Dedifferentiated amniotic fluid mesenchymal stem cell (primary cell): ENCODE measurements at regions not wholly inside any gene's neighbourhood (a gene's known extent, or its start where the extent isn't known, plus 50 kb on each side); places are given as distances from the start of the nearest gene placed in this dataset.
"Not testable (repeated sequence)": the region's sequence is repeated elsewhere in the genome, so short reads cannot be mapped to it uniquely, and the experiment has no call there.

Source experiments
- DNase-seq: peaks from one replicate; pipeline ENCODE4 v3.0.0-alpha.2; 2016; ENCODE audit errors: extremely low spot score

GRCh38 chr20:57103146-57103800 is 163.2 kb downstream of the BMP7 start:
- no peak for DNase-seq

GRCh38 chr20:57104113-57104512 is 162.3 kb downstream of the BMP7 start:
- DNase-seq: no peak

DNA sequence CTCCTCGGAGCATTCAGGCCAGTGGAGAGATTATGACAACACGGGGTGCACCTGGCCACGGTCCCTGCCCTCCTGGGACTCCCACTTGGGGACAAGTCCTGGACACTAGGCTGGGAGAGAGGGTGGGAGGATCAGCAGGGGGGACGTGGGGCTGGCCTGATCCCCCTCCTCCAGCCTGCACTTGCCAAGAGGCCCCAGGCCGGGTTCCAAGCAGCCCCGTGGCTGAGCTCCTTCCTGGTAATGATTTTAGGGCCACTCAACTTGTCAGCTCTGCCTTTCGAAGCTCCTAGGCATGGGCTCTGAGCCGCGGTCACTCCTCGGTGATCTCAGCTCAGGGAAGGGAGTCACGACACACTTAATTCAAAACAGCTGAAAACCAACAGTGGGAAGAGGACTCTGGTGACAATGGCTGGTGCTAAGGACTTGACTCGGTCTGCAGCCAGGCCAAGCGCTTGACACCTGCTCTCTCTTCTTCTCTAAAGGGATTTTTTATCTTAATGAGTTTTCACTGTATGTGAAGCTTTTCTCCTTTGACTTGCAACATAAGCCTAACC is 161.7 kb downstream of the BMP7 start:
- DNase-seq: no peak

GRCh38 chr20:57106030-57106682 is 160.3 kb downstream of the BMP7 start:
- no peak for DNase-seq

DNA sequence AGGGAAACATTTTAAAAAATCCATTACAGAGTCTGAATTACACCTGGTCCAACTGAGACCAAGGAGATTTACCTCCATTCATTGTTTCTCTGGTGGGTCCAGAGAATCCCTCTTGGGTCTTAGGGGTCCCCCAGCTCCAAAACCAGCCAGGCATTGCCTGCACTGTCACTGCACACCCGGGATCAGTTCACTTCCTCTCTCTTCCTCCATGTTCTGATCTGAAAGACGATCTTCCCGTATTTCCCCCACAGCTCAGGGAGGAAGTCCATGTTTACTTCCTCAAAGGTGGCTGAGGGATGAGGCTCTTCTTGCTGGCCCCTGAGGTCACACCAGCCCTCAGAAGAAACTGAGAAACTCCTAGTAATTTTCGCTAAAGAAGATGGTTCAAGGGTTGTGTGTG is 159.7 kb downstream of the BMP7 start:
- DNase-seq: no peak

DNA sequence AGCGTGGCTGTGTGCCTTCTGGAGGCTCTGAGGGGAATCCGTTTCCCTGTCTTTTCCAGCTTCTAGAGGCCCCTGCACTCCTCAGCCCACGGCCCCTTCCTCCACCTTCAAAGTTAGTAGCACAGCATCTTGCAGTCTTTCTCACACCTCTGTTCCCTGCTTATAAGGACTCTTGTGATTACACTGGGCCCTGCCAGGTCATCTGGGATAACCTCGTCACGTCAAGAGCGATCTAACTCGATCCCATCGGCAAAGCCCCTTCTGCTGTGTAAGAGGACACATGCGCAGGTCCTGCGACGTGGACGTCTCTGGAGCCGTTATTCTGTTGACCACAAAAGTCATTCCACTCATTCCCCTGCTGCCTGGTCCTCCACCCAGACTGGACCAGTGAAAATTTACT is 159.2 kb downstream of the BMP7 start:
- DNase-seq: no peak

DNA sequence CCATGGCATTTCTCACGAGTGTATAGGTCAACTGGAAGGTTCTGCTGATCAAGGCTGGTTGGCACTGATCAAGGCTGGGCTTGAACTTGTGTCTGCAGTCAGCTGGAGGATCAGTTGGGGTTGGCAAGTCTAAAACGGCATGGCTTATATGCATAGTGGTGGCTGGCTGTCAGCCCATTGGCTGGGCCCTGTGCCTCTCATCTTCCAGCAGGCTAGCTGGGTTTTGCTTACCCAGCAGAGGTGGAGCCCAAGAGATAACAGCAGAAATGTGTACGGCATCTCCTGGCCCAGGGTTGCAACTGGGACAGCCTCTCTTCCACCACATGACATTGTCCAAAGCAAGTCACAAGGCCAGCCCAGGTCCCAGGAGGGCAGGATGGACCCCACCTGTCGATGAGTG is 158.2 kb downstream of the BMP7 start:
- no peak for DNase-seq

DNA sequence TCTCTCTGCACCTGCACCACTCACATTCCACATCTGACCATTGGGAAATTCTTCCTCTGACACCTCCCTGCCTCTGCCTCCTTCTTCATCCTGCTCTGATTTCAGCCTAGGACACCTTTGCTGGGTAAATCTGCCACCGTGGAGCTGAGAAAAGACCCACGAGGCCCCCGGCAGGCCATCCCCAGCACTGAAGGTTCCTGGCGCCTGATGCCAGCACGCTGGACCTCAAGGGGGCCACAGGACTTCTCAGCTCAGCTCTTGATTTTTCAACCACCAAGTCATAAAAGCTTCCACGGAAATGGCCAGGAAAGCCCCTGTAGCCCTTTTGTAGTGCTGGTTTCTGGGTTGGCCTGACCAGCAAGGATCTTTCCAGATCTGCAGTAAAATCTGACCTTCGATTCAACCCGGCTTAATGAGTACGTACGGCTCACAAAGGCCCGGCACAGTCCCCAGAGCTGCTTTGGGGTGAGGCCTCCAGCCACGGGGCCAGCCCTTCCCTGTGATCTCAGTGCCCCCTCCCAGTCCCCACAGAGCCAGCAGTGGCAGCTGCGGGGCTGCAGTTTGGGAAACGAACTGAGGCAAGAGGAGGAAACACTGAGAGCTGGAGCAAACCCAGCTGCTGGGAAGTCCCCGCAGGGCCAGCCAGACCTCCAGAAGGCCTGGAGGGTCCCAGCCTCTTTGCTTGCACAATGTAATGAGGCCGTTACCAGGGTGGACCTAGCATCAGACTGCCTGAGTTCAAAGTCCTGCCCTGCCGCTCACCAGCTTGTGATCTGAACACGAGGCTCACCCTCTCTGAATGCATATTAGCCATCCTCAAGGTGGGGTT is 157.5 kb downstream of the BMP7 start:
- DNase-seq: no peak

- DNase-seq: no peak
These were observed 156.9 kb downstream of the BMP7 start for GRCh38 chr20:57109571-57109953.

DNA sequence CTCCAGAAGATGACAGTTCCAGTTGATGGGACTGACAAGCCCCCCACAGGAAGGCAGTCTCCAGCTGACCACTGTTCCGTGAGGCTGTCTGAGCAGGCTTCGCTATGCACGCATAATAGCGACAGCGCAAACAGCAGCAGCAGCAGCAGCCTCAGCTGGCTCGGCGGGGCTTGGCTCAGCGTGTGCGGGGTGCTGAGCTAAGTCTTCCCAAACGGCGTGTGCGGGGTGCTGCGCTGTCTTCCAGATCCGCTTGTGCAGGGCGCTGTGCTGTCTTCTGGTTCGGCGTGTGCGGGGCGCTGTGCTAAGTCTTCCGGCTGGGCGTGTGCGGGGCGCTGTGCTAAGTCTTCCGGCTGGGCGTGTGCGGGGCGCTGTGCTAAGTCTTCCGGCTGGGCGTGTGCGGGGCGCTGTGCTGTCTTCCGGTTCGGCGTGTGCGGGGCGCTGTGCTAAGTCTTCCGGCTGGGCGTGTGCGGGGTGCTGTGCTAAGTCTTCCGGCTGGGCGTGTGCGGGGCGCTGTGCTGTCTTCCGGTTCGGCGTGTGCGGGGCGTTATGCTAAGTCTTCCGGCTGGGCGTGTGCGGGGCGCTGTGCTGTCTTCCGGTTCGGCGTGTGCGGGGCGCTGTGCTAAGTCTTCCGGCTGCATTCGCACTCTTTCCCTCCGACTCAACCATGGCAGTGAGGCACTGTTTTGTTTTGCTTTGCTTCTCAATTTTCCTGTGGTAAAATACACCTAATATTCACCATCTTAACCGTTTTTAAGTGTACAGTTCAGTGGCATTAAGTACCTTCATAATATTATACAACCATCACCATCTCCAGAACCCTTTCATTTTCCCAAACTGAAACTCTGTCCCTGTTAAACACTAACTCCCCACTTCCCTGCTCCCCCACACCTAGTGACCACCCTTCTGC is 156.1 kb downstream of the BMP7 start:
- not testable (repeated sequence) for DNase-seq

DNA sequence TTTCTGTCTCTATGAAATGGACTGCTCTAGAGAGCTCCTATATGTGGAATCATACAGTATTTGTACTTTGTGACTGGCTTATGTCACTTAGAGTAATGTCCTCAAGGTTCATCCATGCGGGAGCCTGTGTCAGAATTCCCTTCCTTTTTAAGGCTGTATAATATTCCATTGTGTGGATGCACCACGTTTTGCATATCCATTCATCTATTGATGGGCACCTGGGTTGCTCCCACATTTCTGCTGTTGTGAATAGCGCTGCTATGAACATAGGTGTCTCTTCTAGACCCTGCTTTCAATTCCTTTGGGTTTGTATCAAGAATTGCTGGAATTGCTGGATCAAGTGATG is 155.4 kb downstream of the BMP7 start:
- no peak for DNase-seq

- no peak for DNase-seq
These were observed 154.0 kb downstream of the BMP7 start for GRCh38 chr20:57112448-57112847.

GRCh38 chr20:57114290-57115005 is 152.0 kb downstream of the BMP7 start:
- no peak for DNase-seq

DNA sequence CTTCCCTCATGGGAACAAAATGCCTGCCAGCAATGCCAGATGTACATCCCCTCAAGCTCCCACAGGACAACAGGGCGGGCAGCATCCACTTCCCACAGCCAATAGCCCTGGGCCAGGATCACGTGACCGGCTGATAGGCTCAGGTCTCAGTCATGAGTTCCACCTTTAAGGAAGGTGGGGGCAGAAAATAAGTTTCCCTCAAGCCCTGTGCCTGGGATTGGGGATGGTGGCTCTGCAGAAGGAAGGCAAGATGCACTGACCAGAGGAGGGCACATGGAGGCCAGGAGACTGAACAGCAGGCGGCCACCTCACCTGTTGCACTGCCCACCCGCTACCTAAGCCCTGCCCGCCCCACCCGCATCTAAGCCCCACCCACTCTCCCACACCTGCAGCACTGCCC is 149.1 kb downstream of the BMP7 start:
- DNase-seq: no peak

GRCh38 chr20:57118107-57118769 is 148.2 kb downstream of the BMP7 start:
- DNase-seq: no peak
